Peyer's patch (tissue), 4 donors: ENCODE measurements at regions not wholly inside any gene's neighbourhood (a gene's known extent, or its start where the extent isn't known, plus 50 kb on each side); places are given as distances from the start of the nearest gene placed in this dataset.

Source experiments
- DNase-seq, 3 donors: peaks; one replicate each; pipeline ENCODE4 v3.0.0-alpha.2; 2017 to 2019
- H3K27ac ChIP-seq, 4 donors: fragments of 200-600 bp; sonication (generic); one replicate each; pipeline ENCODE4 v1.5.1; 2016 to 2019
- H3K27me3 ChIP-seq, 2 donors: fragments of 200-600 bp; sonication (generic); one replicate each; pipeline ENCODE4 v1.5.1; 2019
- H3K36me3 ChIP-seq, 3 donors: fragments of 200-600 bp; sonication (generic); one replicate each; pipeline ENCODE4 v1.5.1; 2016 to 2019
- H3K4me1 ChIP-seq, 4 donors: fragments of 200-600 bp; sonication (generic); one replicate each; pipeline ENCODE4 v1.5.1; 2016 to 2019
- H3K4me3 ChIP-seq, 4 donors: fragments of 200-600 bp; sonication (generic); 1 replicate in 3 of 4; 2 replicates in 1 of 4; pipeline ENCODE4 v1.5.1; 2016 to 2019; ENCODE audit warnings: mild to moderate bottlenecking in 1 of 4
- H3K9me3 ChIP-seq, 4 donors: fragments of 200-600 bp; sonication (generic); one replicate each; pipeline ENCODE4 v1.5.1; 2016 to 2019; ENCODE audit warnings: mild to moderate bottlenecking in 1 of 4
- POLR2A ChIP-seq, 2 donors: fragments of 450-650 bp; IDR thresholded peaks; one replicate each; pipeline ENCODE4 v1.5.1; 2017; ENCODE audit warnings: antibody characterized with exemption in 2 of 2, mild to moderate bottlenecking in 2 of 2, moderate library complexity in 2 of 2
- TF ChIP-seq, protein P1 (sequence below), 6 experiments: fragments of 450-650 bp in 4 of 6; fragments of 200-600 bp in 2 of 6; sonication (generic) in 1 of 6; IDR thresholded peaks; one replicate each; pipeline ENCODE4 v1.5.1; 2017 to 2019; ENCODE audit warnings: antibody characterized with exemption in 6 of 6, mild to moderate bottlenecking in 3 of 6, moderate library complexity in 1 of 6

DNA sequence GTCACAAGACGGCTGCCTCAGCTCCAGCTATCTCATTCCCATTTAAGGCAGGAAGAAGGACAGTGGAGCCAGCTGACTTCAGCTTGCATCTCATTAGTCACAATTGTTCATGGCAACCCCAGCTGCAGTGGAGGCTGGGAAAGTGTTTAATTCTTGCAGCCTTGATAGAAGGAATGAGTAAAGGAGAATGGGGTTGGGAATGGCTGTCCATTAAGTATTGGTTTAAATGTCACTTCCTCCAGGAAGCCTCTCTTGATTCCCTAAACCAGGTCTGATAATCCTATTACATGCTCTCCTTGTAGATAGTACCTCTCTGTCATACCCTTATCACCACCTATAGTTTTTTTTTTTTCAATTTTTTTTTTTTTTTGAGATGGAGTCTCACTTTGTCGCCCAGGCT, 166.4 kb downstream of the TFAP2C start:
- no peak for TF ChIP-seq POLR2A (IDR thresholded peaks at IDR 0.05)
- TF ChIP-seq, protein P1, sequence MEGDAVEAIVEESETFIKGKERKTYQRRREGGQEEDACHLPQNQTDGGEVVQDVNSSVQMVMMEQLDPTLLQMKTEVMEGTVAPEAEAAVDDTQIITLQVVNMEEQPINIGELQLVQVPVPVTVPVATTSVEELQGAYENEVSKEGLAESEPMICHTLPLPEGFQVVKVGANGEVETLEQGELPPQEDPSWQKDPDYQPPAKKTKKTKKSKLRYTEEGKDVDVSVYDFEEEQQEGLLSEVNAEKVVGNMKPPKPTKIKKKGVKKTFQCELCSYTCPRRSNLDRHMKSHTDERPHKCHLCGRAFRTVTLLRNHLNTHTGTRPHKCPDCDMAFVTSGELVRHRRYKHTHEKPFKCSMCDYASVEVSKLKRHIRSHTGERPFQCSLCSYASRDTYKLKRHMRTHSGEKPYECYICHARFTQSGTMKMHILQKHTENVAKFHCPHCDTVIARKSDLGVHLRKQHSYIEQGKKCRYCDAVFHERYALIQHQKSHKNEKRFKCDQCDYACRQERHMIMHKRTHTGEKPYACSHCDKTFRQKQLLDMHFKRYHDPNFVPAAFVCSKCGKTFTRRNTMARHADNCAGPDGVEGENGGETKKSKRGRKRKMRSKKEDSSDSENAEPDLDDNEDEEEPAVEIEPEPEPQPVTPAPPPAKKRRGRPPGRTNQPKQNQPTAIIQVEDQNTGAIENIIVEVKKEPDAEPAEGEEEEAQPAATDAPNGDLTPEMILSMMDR (IDR thresholded peaks at IDR 0.05), result no peak
- Histone ChIP-seq H3K4me3 (no peak overlapping the region), H3K9me3 (no peaks in the 10 kb centered on the region), H3K27me3 (no peaks in the 10 kb centered on the region), H3K36me3 (no peaks in the 10 kb centered on the region), H3K27ac (no peak overlapping the region), H3K4me1 (no peaks in the 10 kb centered on the region)
- no peak for DNase-seq

DNA sequence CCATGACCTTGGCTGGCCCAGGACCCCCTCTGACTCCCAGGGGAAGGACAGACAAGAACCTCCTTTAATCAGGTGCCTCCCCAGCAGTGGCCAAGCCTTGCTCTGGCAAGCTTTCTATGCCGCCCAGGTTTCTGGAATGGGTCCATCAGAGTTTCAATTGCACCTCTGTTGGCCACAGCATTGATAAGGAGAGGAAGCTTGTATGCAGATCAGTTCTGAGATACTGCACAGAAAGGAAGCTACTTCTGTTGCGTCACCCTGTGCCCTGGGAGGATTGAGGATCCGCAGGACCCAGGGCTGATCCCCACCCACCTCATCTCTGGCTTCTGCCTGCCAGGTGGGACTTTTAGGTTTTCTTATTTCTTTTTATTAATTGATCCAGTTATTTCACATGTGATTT, 167.2 kb downstream of the TFAP2C start:
- Histone ChIP-seq H3K9me3 (no peaks in the 10 kb centered on the region), H3K27me3 (no peaks in the 10 kb centered on the region), H3K27ac (no peak overlapping the region), H3K4me3 (no peak overlapping the region), H3K4me1 (no peaks in the 10 kb centered on the region), H3K36me3 (no peaks in the 10 kb centered on the region)
- TF ChIP-seq, protein P1 (IDR thresholded peaks at IDR 0.05), result no peak
- TF ChIP-seq POLR2A (IDR thresholded peaks at IDR 0.05), result no peak
- DNase-seq, result no peak

DNA sequence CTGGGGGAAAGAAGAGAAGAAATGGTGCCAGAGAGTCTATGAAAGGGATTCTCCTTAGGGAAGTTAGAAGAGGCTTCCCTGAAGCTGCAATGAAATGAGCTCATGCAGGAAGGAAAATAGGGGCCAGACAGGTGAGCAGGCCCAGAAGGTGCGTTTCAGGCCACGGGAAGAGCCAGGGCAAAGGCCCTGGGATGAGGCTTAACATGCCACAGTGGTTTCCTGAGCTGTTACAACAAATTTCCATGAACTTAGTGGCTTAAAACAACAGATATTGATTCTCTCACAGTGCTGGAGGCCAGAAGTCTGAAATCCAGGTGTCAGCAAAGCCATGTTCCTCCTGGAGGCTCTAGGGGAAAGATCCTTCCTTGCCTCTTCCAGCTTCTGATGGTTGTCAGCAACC, 167.9 kb downstream of the TFAP2C start:
- H3K27ac ChIP-seq, result no peak overlapping the region

DNA sequence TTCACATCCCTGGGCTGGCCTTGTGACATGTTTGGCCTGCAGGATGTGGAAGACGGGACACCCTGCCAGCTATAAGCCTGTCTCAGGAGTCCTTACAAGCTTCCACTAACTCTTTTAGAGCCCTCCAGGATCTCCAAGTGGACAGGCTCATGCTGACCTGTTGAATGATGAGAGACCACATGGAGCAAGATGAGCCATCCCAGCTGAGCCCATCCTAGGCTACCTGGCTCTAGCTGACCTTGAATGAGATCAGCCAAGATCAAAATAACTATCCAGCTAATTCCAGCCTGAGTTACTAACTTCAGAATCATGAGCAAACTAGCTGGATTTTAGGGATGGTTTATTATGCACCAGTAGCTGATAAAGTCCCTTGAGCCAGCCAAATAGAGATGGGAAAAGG, 169.5 kb downstream of the TFAP2C start:
- DNase-seq, result no peak
- Histone ChIP-seq H3K4me3 (no peak overlapping the region), H3K4me1 (no peaks in the 10 kb centered on the region), H3K9me3 (no peaks in the 10 kb centered on the region), H3K27me3 (no peaks in the 10 kb centered on the region), H3K36me3 (no peaks in the 10 kb centered on the region), H3K27ac (no peak overlapping the region)
- TF ChIP-seq POLR2A (IDR thresholded peaks at IDR 0.05), result no peak
- TF ChIP-seq, protein P1 (IDR thresholded peaks at IDR 0.05), result no peak

More for the DNA sequence above, 167.9 kb downstream of the TFAP2C start:
- no peak overlapping the region for H3K4me3 ChIP-seq
- no peak for DNase-seq
- H3K36me3 ChIP-seq, result no peaks in the 10 kb centered on the region
- no peaks in the 10 kb centered on the region for H3K4me1 ChIP-seq
- no peaks in the 10 kb centered on the region for H3K9me3 ChIP-seq
- TF ChIP-seq, protein P1 (IDR thresholded peaks at IDR 0.05), result no peak
- no peak for TF ChIP-seq POLR2A (IDR thresholded peaks at IDR 0.05)
- H3K27me3 ChIP-seq, result no peaks in the 10 kb centered on the region

DNA sequence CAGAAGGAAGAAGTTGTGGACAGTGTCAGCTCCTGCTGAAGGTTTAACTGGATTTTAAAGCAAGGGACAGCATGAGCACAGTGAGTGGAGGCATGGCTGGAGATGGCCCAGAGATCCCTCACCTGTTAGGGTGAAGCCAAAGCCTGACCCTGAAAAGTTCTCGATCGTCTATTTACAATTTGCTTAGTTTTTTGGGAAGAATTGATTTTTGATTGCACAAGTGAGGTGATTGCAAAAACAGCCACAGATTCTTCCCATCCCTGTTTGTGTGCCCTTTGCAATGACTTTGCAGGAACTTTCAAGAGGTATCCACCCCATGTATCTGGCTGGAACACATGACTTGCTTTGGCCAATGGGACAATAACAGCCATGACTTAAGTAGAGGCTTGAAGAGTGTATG, 170.1 kb downstream of the TFAP2C start:
- H3K4me3 ChIP-seq, result no peak overlapping the region
- H3K27ac ChIP-seq, result no peak overlapping the region
- H3K9me3 ChIP-seq, result no peaks in the 10 kb centered on the region
- H3K36me3 ChIP-seq, result no peaks in the 10 kb centered on the region
- TF ChIP-seq, protein P1 (IDR thresholded peaks at IDR 0.05), result no peak
- TF ChIP-seq POLR2A (IDR thresholded peaks at IDR 0.05), result no peak
- no peaks in the 10 kb centered on the region for H3K27me3 ChIP-seq
- no peak for DNase-seq
- no peaks in the 10 kb centered on the region for H3K4me1 ChIP-seq

DNA sequence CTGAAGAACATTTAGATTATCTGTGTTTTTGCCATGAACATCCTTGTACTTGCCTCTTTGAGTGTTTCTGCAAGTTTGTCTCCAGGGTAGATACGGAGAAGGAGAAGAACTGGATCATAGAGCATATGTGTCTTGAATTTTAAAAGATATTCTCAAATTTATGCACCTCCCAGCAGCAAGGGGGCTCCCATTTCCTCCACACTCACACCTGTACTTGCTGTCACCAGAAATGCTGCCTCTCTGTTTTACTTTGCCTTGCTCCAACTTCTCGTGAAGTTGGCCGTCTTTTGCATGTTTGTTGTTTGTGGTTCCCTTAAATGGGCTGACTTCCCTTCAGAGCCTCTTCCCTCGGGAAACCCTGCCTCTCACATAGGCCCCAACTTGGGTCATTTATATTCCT, 171.0 kb downstream of the TFAP2C start:
- H3K36me3 ChIP-seq, result no peaks in the 10 kb centered on the region
- H3K4me1 ChIP-seq, result no peaks in the 10 kb centered on the region
- TF ChIP-seq, protein P1 (IDR thresholded peaks at IDR 0.05), result no peak
- no peak for TF ChIP-seq POLR2A (IDR thresholded peaks at IDR 0.05)
- H3K9me3 ChIP-seq, result no peaks in the 10 kb centered on the region
- DNase-seq, result no peak
- H3K27me3 ChIP-seq, result no peaks in the 10 kb centered on the region
- no peak overlapping the region for H3K4me3 ChIP-seq
- H3K27ac ChIP-seq, result no peak overlapping the region
